A204.1 (cell line): ENCODE measurements at regions not wholly inside any gene's neighbourhood (a gene's known extent, or its start where the extent isn't known, plus 50 kb on each side); places are given as distances from the start of the nearest gene placed in this dataset.

Source experiments
- FAIRE-seq: peaks from 2 replicates; lab custom pipeline; 2012; peaks lifted over from hg19 to GRCh38; lab: Jason Lieb, UNC

GRCh38 chr10:83252596-83252995 is 886.7 kb upstream of the GHITM start:
- FAIRE-seq = no peak

- no peak for FAIRE-seq
These were observed 886.2 kb upstream of the GHITM start for GRCh38 chr10:83253011-83253671.

GRCh38 chr10:83254698-83255097 is 884.6 kb upstream of the GHITM start:
- no peak for FAIRE-seq

GRCh38 chr10:83262434-83262833 is 876.9 kb upstream of the GHITM start:
- FAIRE-seq = no peak

- FAIRE-seq = no peak
These were observed 866.5 kb upstream of the GHITM start for GRCh38 chr10:83272666-83273434.

- no peak for FAIRE-seq
These were observed 865.2 kb upstream of the GHITM start for GRCh38 chr10:83274088-83274487.

- FAIRE-seq = no peak
These were observed 862.3 kb upstream of the GHITM start for GRCh38 chr10:83276971-83277370.

- FAIRE-seq = no peak
These were observed 856.2 kb upstream of the GHITM start for GRCh38 chr10:83283151-83283550.

GRCh38 chr10:83287374-83287773 is 851.9 kb upstream of the GHITM start:
- no peak for FAIRE-seq

- FAIRE-seq = no peak
These were observed 849.9 kb upstream of the GHITM start for GRCh38 chr10:83289373-83289772.

GRCh38 chr10:83289948-83290347 is 849.4 kb upstream of the GHITM start:
- no peak for FAIRE-seq

GRCh38 chr10:83301732-83302131 is 837.6 kb upstream of the GHITM start:
- FAIRE-seq = no peak

- peak; percentile 82 for FAIRE-seq
These were observed 836.7 kb upstream of the GHITM start for GRCh38 chr10:83302623-83303022.

- no peak for FAIRE-seq
These were observed 828.6 kb upstream of the GHITM start for GRCh38 chr10:83310688-83311087.

- FAIRE-seq = no peak
These were observed 826.7 kb upstream of the GHITM start for GRCh38 chr10:83312570-83312969.

GRCh38 chr10:83332690-83333089 is 806.6 kb upstream of the GHITM start:
- no peak for FAIRE-seq

- no peak for FAIRE-seq
These were observed 805.7 kb upstream of the GHITM start for GRCh38 chr10:83333566-83333965.

GRCh38 chr10:83343676-83344075 is 795.6 kb upstream of the GHITM start:
- FAIRE-seq = no peak

GRCh38 chr10:83346266-83346910 is 792.9 kb upstream of the GHITM start:
- FAIRE-seq = no peak

- FAIRE-seq = peak; percentile 98
These were observed 786.7 kb upstream of the GHITM start for GRCh38 chr10:83352588-83352987.

GRCh38 chr10:83354456-83354855 is 784.9 kb upstream of the GHITM start:
- peak; percentile 3 for FAIRE-seq

GRCh38 chr10:83357004-83357403 is 782.3 kb upstream of the GHITM start:
- no peak for FAIRE-seq

GRCh38 chr10:83357627-83358026 is 781.7 kb upstream of the GHITM start:
- FAIRE-seq = no peak
